ENCODE measurements at regions not wholly inside any gene's neighbourhood (a gene's known extent, or its start where the extent isn't known, plus 50 kb on each side); places are given as distances from the start of the nearest gene placed in this dataset.
"Not testable (repeated sequence)": the region's sequence is repeated elsewhere in the genome, so short reads cannot be mapped to it uniquely, and the experiment has no call there.

- not testable (repeated sequence) for DNase-seq (ENCODE audit: low spot score)
Observed at GRCh38 chr19:28626407-28626806, 586.5 kb downstream of the UQCRFS1 start.

GRCh38 chr19:28619816-28620429, 593.0 kb downstream of the UQCRFS1 start:
- DNase-seq (ENCODE audit: low spot score) = no peak

DNA sequence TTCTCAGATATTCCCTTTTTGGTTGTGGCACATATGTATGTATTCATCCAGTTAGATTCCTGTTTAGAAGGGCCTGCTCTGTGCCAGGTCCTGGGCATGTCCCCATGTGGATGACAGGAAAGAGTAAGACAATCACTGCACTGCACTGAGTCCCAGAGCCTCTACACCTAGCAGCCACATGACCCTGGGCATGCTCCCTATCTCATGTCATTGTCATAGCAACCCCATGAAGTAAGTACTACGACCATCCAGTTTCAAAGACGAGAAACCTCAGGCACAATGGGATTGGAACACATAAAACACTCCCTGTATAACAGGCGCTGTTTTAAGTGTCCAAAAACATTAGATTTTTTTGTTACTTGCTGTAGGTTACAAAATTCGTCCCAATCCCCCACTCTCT, 594.4 kb downstream of the UQCRFS1 start:
- DNase-seq (ENCODE audit: low spot score) = no peak

DNA sequence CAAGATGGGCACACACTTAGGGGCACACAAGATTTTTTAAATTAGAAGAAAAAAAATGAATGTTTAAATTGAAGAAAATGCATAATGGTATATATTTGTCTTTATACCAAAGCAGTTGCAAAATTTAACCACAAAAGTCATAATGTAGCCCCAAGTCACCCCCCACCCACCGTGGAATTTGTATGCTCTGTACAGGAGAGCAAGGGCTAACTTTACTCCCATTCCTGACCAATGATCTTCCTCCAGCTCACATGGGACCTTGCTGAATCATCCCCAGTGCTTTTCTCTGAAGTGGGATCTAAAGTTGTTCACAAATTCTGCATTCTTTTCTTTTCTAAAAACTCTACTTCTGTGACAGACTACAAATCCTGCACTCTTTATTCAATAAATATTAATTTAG, 597.0 kb downstream of the UQCRFS1 start:
- no peak for DNase-seq (ENCODE audit: low spot score)

GRCh38 chr19:28615546-28615916, 597.4 kb downstream of the UQCRFS1 start:
- no peak for DNase-seq (ENCODE audit: low spot score)

DNA sequence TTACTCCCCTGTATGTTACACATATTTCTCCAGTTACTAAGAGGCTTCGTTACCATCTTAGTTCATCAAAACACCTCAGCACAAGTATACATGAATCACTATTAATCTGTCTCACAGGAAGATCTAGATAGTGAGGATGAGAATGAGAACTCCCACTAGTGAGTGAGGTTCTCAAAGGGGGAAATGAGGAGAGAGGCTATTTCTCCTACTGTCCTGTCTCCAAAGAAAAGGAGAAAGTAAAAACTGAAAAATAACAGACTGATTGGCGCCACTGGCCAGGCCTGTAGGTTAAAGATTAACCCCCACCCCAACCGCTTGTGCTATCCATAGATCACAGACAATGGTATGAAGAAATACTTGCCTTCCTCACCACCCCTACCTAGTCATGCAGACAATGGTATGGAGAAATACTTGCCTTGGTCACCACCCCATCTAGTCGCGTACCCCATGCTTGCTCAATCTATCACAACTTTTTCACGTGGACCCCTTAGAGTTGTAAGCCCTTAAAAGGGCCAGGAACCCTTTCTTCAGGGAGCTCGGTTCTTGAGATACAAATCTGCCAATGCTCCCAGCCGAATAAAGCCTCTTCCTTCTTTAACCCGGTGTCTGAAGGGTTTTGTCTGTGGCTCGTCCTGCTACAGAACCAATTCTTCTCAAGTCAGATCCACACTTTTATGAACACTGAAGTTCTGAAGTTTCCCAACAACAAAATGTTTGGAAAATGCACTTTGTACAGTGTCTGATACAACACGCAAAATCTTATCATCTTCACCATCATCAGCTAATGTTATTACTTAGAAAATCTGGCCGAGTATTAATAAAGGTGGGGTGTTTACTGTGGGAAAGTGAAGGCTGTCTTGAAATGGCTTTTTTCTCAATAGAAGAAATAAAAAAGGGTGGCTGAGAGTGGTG, 598.1 kb downstream of the UQCRFS1 start:
- no peak for DNase-seq (ENCODE audit: low spot score)

DNA sequence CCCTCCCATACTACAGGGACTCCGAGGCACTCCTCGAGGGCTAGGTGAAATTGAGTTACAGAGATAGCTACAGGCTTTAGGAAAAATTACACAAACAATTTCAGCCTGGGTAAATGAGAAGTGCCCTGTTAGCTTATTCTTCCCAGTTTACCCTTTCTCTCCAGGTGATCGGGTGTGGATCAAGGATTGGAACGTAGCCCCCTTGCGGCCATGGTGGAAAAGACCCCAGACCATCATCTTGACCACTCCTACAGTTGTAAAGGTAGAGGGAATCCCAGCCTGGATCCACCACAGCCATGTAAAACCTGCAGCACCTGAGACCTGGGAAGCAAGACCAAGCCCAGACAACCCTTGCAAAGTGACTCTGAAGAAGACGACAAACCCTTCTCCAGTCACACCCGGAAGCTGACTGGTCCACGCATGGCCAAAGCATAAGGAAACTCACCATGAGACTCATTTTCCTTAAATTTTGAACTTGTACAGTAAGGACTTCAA, 600.6 kb downstream of the UQCRFS1 start:
- DNase-seq (ENCODE audit: low spot score) = no peak

GRCh38 chr19:28611227-28611914, 601.6 kb downstream of the UQCRFS1 start:
- DNase-seq (ENCODE audit: low spot score) = not testable (repeated sequence)

DNA sequence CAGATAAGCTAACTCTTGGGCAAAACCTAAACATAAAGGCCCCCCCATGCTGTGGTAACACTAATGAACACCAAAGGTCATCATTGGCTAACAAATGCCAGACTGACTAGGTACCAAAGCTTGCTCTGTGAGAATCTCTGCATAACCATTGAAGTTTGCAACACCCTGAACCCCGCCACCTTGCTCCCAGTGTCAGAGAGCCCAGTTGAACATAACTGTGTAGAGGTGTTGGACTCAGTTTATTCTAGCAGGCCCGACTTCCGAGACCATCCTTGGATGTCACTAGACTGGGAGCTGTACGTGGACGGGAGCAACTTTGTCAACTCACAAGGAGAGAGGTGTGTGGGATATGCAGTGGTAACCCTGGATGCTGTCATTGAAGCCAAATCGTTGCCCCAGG, 602.2 kb downstream of the UQCRFS1 start:
- no peak for DNase-seq (ENCODE audit: low spot score)

DNA sequence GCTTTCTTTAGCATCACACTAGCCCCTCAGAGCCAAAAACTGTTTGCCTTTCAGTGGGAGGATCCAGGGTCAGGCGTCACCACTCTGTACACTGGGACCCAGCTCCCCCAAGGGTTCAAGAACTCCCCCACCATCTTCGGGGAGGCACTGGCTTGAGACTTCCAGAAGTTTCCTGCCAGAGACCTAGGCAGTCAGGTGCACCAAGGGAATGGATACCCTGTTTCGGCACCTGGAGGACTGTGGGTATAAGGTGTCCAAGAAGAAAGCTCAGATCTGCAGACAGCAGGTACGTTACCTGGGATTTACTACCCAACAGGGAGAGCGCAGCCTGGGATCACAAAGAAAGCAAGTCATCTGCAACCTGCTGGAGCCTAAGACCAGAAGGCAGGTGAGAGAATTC, 603.0 kb downstream of the UQCRFS1 start:
- no peak for DNase-seq (ENCODE audit: low spot score)

DNA sequence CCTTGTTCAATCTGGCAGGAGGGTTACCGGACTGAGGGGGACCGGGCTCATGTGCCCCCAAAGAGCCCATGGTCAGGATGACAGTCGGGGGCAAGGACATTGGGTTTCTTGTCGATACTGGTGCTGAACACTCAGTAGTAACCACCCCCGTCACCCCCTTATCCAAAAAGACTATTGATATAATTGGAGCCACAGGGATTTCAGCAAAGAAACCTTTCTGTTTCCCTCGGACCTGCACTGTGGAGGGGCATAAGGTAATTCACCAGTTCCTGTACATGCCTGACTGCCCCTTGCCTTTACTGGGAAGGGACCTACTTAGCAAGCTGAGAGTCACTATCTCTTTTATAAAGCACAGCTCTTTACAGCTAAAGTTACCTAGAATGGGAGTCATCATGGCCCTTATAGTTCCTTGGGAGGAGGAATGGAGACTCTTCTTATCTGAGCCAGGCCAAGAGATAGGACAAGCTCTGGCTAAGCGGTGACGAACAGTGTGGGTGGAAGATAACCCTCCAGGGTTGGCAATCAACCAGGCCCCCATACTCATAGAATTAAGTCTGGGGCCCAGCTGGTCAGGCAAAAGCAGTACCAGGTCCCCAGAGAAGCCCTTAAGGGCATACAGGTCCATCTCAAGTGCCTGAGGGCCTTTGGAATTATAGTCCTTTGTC, 603.7 kb downstream of the UQCRFS1 start:
- no peak for DNase-seq (ENCODE audit: low spot score)

GRCh38 chr19:28608292-28608691, 604.7 kb downstream of the UQCRFS1 start:
- no peak for DNase-seq (ENCODE audit: low spot score)

DNA sequence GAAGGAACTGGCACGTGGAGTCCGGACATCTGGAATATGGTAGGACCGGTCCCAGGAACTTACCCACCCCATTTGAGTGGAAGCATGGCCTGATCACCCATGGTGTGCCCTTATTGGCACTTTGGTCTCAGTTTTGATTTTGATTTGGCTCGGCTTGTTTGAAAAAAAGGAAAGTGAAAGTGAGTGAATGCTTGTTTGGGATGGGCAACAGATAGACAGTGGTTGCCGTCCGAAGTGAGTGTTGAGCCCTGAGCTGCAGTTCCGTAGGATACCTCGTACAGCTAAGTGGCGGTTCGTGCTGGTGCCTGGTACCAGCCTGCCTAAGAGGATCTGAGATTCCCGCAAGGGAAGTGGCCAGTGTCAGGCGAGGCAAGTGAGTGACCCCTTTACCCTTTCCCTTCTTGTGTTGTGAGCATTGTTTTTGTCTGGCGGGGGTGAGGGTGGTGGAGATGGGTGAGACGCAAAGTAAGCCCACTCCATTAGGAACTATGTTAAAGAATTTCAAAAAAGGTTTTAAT, 605.8 kb downstream of the UQCRFS1 start:
- DNase-seq (ENCODE audit: low spot score) = no peak

GRCh38 chr19:28606269-28607032, 606.5 kb downstream of the UQCRFS1 start:
- DNase-seq (ENCODE audit: low spot score) = no peak

- DNase-seq (ENCODE audit: low spot score) = no peak
Observed at GRCh38 chr19:28605501-28606268, 607.3 kb downstream of the UQCRFS1 start.

GRCh38 chr19:28603453-28603852, 609.5 kb downstream of the UQCRFS1 start:
- DNase-seq (ENCODE audit: low spot score) = no peak

DNA sequence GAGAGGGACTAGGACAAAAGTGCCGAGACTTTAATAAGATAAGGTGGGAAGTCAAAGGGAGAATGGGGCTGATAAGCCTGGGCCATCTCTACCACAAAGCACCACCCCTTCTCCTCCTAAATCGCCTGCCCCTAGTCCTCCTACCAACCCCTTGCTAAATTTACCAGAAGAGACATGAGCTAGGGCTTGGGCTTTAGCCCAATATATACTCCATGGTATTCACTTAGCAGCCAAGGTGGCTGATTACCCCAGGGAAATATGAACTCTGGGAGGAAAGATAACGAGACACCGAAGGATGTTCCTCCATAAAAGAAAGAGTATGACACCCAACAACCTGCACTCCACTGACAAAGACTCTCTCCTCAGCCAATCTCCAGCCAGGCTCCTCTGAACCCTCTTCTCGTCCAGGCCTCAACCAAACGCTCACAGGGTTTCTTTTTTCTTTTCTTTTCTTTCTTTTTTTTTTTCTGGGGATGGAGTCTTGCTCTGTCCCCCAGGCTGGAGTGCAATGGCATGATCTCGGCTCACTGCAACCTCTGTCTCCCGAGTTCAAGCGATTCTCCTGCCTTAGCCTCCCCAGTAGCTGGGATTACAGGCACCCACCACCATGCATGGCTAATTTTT, 610.2 kb downstream of the UQCRFS1 start:
- no peak for DNase-seq (ENCODE audit: low spot score)

- no peak for DNase-seq (ENCODE audit: low spot score)
Observed at GRCh38 chr19:28601723-28602440, 611.1 kb downstream of the UQCRFS1 start.

- no peak for DNase-seq (ENCODE audit: low spot score)
Observed at GRCh38 chr19:28598861-28599260, 614.1 kb downstream of the UQCRFS1 start.
